Osteoblast (primary cell): ENCODE measurements at regions not wholly inside any gene's neighbourhood (a gene's known extent, or its start where the extent isn't known, plus 50 kb on each side); places are given as distances from the start of the nearest gene placed in this dataset.

Experiments
- DNase-seq: peaks from one replicate; pipeline ENCODE4 v3.0.0; 2011; ENCODE audit warnings: low spot score, mixed read lengths; ENCODE audit not compliant: insufficient read length; ENCODE audit errors: missing footprints
- H2AFZ ChIP-seq: 2 replicates; pipeline ENCODE4 v1.6.0; 2011; ENCODE audit warnings: mild to moderate bottlenecking, low read length
- H3K27ac ChIP-seq: 2 replicates; pipeline ENCODE4 v1.5.1; 2011; ENCODE audit warnings: mild to moderate bottlenecking, low read depth, low read length, moderate library complexity
- H3K27me3 ChIP-seq: 2 replicates; pipeline ENCODE4 v1.6.0; 2012; ENCODE audit warnings: mild to moderate bottlenecking, control low read depth, inconsistent platforms, low read length, moderate library complexity; ENCODE audit not compliant: insufficient read depth
- H3K36me3 ChIP-seq: 2 replicates; pipeline ENCODE4 v1.5.1; 2011; ENCODE audit warnings: mild to moderate bottlenecking, low read length, control low read depth, moderate library complexity; ENCODE audit not compliant: insufficient read depth
- H3K4me1 ChIP-seq: 2 replicates; pipeline ENCODE4 v1.5.1; 2011; ENCODE audit warnings: mild to moderate bottlenecking, low read length, control low read depth, moderate library complexity; ENCODE audit not compliant: insufficient read depth
- H3K4me2 ChIP-seq: 2 replicates; pipeline ENCODE4 v1.6.0; 2011; ENCODE audit warnings: mild to moderate bottlenecking, low read length; ENCODE audit not compliant: insufficient read depth
- H3K4me3 ChIP-seq: fragments of 200-600 bp; sonication (generic); 3 replicates; pipeline ENCODE4 v1.5.1; 2012; ENCODE audit warnings: mild to moderate bottlenecking, low read length, inconsistent platforms; ENCODE audit not compliant: insufficient read depth
- H3K79me2 ChIP-seq: 2 replicates; pipeline ENCODE4 v1.6.0; 2012; ENCODE audit warnings: mild to moderate bottlenecking, low read length, control low read depth, inconsistent platforms; ENCODE audit not compliant: insufficient read depth
- H3K9me3 ChIP-seq: 2 replicates; pipeline ENCODE4 v1.5.1; 2011; ENCODE audit warnings: low read depth, low read length, control low read depth
- H4K20me1 ChIP-seq: 2 replicates; pipeline ENCODE4 v1.6.0; 2012; ENCODE audit warnings: mild to moderate bottlenecking, low read length, control low read depth; ENCODE audit not compliant: insufficient read depth
- TF ChIP-seq, protein P1 (sequence below): IDR thresholded peaks from 2 replicates; pipeline ENCODE4 v1.5.1; 2011; ENCODE audit warnings: mild to moderate bottlenecking, low read depth, low read length, moderate library complexity; ENCODE audit errors: extremely low read depth

DNA sequence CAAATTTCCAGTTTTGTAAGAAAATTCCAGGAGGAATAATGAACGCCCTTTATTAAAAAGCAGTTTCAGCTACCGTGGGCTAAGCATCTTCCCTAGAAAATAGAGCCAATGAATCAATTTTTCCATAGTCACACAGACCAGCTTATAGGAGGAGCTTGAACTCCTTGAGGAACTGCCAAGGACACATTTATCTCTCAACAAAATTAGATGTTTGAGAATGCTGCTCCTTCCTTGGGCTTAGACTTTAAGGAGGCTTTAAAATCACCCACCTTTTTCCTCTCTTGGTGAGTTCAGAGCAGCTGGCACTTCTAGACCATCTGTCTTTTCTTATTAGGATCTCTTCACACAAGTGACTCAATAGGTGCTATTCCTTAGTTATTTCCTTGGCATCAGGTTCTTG is 588.0 kb downstream of the SQOR start:
- TF ChIP-seq, protein P1, sequence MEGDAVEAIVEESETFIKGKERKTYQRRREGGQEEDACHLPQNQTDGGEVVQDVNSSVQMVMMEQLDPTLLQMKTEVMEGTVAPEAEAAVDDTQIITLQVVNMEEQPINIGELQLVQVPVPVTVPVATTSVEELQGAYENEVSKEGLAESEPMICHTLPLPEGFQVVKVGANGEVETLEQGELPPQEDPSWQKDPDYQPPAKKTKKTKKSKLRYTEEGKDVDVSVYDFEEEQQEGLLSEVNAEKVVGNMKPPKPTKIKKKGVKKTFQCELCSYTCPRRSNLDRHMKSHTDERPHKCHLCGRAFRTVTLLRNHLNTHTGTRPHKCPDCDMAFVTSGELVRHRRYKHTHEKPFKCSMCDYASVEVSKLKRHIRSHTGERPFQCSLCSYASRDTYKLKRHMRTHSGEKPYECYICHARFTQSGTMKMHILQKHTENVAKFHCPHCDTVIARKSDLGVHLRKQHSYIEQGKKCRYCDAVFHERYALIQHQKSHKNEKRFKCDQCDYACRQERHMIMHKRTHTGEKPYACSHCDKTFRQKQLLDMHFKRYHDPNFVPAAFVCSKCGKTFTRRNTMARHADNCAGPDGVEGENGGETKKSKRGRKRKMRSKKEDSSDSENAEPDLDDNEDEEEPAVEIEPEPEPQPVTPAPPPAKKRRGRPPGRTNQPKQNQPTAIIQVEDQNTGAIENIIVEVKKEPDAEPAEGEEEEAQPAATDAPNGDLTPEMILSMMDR = no peak
- DNase-seq = no peak
- peaks cover 2% of the 10 kb centered on the region for H3K9me3 ChIP-seq

DNA sequence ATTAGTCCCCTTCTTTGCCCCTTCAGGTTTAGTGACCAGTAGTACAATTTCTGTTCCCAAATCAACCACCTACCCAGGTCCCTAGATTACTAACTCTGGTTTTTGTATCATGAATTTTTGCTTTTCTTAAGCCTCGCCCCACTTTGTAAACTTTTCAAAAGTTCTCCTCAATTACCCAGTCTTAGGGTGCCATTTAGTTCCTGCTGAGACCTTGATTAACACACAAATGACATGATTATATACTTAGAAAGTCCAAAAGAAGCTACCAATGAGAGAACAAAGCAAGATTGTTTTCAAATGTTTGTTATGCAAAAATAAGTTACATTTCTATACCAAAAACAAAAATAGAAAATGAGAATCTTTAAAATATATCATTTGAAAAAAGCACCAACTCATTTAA is 594.4 kb downstream of the SQOR start:
- DNase-seq = no peak
- H3K4me2 ChIP-seq = no peak overlapping the region

More for the DNA sequence above, 588.0 kb downstream of the SQOR start:
- Histone ChIP-seq H2AFZ (no peak overlapping the region), H4K20me1 (no peaks in the 10 kb centered on the region), H3K36me3 (no peaks in the 10 kb centered on the region), H3K79me2 (no peaks in the 10 kb centered on the region), H3K4me1 (no peaks in the 10 kb centered on the region), H3K27ac (no peak overlapping the region), H3K27me3 (no peaks in the 10 kb centered on the region), H3K4me2 (no peak overlapping the region), H3K4me3 (no peak overlapping the region)

DNA sequence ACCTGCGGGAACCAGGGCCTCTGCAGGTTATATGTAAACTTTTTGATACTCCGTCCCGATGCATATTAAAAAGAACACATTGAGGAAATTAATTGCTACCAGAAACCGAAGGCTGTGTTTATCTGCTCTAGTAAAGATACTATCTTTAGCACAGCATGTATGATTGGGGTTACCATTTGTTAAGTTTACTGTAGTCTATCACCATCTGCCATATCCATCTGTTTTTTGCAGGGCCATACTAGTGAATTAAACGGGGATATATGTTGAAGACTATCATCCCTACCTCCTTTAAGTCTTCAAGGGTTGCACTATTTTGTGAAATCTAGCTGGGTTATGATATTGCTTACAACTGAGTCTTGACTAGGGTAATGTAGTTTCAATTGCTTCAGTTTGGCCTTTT is 597.0 kb downstream of the SQOR start:
- H3K4me3 ChIP-seq = no peak overlapping the region

More for the DNA sequence above, 594.4 kb downstream of the SQOR start:
- Histone ChIP-seq H3K27me3 (no peaks in the 10 kb centered on the region), H3K79me2 (no peaks in the 10 kb centered on the region), H3K4me3 (no peak overlapping the region), H2AFZ (no peak overlapping the region), H3K27ac (no peak overlapping the region), H4K20me1 (no peaks in the 10 kb centered on the region), H3K4me1 (no peaks in the 10 kb centered on the region), H3K9me3 (no peaks in the 10 kb centered on the region), H3K36me3 (no peaks in the 10 kb centered on the region)
- TF ChIP-seq, protein P1 = no peak

DNA sequence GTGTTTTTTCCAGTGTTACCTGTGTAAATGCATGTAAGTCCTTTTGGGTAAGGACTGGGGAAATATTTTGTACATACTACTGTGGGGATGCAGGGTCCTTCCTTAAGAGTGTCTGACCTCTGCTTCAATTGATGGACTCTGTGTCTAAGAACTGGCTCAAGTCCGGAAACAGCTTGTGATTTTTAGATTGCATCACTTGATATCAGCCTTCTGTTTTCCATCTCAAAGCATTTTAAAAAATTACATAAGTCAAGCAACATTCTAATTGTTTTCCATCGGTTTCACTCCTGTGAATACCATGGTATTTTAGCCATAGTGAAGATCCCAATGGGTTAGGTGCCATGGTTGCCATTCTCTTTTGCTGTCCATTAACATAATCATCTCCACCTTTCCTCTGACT is 597.6 kb downstream of the SQOR start:
- TF ChIP-seq, protein P1 = no peak
- no peaks in the 10 kb centered on the region for H3K9me3 ChIP-seq
- no peak overlapping the region for H2AFZ ChIP-seq

More for the DNA sequence above, 597.0 kb downstream of the SQOR start:
- no peak overlapping the region for H3K4me2 ChIP-seq
- no peaks in the 10 kb centered on the region for H3K9me3 ChIP-seq
- no peak for DNase-seq
- TF ChIP-seq, protein P1 = no peak
- H3K27me3 ChIP-seq = no peaks in the 10 kb centered on the region
- no peaks in the 10 kb centered on the region for H3K79me2 ChIP-seq
- no peaks in the 10 kb centered on the region for H3K4me1 ChIP-seq
- H4K20me1 ChIP-seq = no peaks in the 10 kb centered on the region
- no peak overlapping the region for H2AFZ ChIP-seq
- H3K36me3 ChIP-seq = no peaks in the 10 kb centered on the region
- H3K27ac ChIP-seq = no peak overlapping the region

More for the DNA sequence above, 597.6 kb downstream of the SQOR start:
- no peak overlapping the region for H3K4me2 ChIP-seq
- no peak for DNase-seq
- H3K79me2 ChIP-seq = no peaks in the 10 kb centered on the region
- H3K4me1 ChIP-seq = no peaks in the 10 kb centered on the region
- no peaks in the 10 kb centered on the region for H3K36me3 ChIP-seq
- no peak overlapping the region for H3K27ac ChIP-seq
- H3K4me3 ChIP-seq = no peak overlapping the region
- no peaks in the 10 kb centered on the region for H3K27me3 ChIP-seq
- H4K20me1 ChIP-seq = no peaks in the 10 kb centered on the region
